ENCODE measurements at regions not wholly inside any gene's neighbourhood (a gene's known extent, or its start where the extent isn't known, plus 50 kb on each side); places are given as distances from the start of the nearest gene placed in this dataset.

- ATAC-seq: no peak
- Mint-ChIP-seq H3K27ac (no peak overlapping the region), H3K36me3 (no peaks in the 10 kb centered on the region), H3K9me3 (peaks cover 0 to 5% of the 10 kb centered on the region in 2 donors)
- DNase-seq (ENCODE audit: low spot score in 2 of 2): no peak
Measured at GRCh38 chr3:148612278-148612677, 85.4 kb upstream of the AGTR1 start.

DNA sequence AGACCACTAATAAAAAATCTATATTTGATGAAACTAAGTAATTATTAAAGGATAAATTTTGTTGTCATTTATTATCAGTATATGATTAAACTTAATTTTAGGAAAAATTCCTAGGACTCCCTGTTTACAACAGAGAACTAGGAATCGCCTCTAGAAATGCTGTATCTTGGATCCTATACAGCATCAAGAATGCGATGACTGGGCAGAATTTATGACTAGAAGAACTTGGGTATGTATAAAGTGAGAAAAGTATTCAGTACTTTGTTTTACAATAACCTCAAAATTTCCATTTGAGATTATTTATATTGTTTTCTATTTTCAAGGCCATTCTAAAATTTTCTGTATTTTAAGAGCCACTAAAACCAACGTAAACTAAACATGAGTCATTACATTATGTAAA is 82.3 kb upstream of the AGTR1 start:
- Mint-ChIP-seq H3K36me3 (no peaks in the 10 kb centered on the region), H3K27ac (no peak overlapping the region)
- no peak for ATAC-seq

GRCh38 chr3:148625095-148625736 is 72.5 kb upstream of the AGTR1 start:
- DNase-seq (ENCODE audit: low spot score in 2 of 2) (no peak), ATAC-seq (no peak)
- H3K36me3 Mint-ChIP-seq: peaks cover 0 to 6% of the 10 kb centered on the region in 2 donors
- H3K9me3 Mint-ChIP-seq: peaks cover 4 to 15% of the 10 kb centered on the region in 2 donors
- no peak overlapping the region for H3K27ac Mint-ChIP-seq

More for the DNA sequence above, 82.3 kb upstream of the AGTR1 start:
- H3K9me3 Mint-ChIP-seq: peaks cover 0 to 12% of the 10 kb centered on the region in 2 donors
- no peak for DNase-seq (ENCODE audit: low spot score in 2 of 2)

DNA sequence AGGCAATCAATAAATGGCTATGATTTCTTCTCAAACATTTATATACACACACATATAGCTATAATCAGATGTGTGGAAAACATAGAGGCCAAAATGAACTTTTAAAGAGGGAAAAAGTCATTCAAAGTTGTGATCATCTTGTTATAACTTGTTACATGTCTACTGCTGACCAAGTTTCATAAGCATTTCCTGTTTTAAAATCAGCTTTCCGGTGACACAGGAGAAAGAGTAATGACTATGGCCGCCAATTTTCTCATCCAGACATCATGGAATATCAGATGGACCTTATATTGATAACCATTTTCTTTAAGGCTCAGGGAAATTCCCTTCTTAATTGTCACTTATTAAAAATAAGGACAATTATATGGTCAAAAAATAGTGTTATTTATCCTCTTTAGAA is 71.7 kb upstream of the AGTR1 start:
- H3K9me3 Mint-ChIP-seq: peaks cover 4 to 15% of the 10 kb centered on the region in 2 donors
- peaks cover 0 to 6% of the 10 kb centered on the region in 2 donors for H3K36me3 Mint-ChIP-seq
- H3K27ac Mint-ChIP-seq: no peak overlapping the region
- DNase-seq (ENCODE audit: low spot score in 2 of 2): no peak
- no peak for ATAC-seq

- H3K27ac Mint-ChIP-seq: no peak overlapping the region
- no peak for ATAC-seq
- DNase-seq (ENCODE audit: low spot score in 2 of 2): no peak
- peaks cover 14 to 32% of the 10 kb centered on the region in 2 donors for H3K9me3 Mint-ChIP-seq
- peaks cover 0 to 13% of the 10 kb centered on the region in 2 donors for H3K36me3 Mint-ChIP-seq
Measured at GRCh38 chr3:148629006-148629405, 68.7 kb upstream of the AGTR1 start.

DNA sequence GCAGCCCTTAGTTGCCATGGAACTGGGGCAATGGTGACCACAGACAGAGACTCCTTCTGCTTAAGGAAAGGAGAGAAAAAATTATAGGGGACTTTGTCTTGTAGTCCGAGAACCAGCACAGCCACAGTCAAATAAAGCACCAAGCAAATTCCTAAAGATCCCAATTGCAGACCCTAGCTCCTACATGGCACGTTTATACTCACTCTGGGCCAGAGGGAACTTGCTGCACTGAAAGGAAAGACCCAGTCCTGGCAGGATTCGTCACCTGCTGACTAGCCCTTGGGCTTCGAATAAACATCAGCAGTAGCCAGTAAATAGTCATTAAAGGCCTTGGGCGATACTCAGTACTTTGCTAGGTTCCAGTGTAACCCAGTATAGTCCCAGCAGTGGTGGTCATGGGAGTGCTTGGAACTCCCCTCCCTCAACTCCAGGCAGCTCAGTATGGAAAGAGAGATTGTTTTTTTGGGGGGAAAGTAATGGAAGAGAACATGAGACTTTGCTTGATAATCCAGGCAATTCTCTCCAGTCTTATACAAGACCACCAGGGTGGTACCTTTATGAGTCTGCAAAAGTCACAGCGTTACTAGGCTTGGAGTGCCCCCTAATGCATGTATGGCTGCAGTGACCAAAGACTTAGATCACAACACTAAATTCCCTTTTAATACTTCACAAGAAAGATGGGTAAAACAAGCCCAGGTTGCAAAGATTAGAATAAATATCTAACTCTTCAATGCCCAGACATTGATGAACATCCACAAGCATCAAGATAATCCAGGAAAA is 66.4 kb upstream of the AGTR1 start:
- Mint-ChIP-seq H3K9me3 (peaks cover 14 to 39% of the 10 kb centered on the region in 2 donors), H3K36me3 (peaks cover 0 to 13% of the 10 kb centered on the region in 2 donors), H3K27ac (no peak overlapping the region)
- ATAC-seq: no peak
- no peak for DNase-seq (ENCODE audit: low spot score in 2 of 2)

GRCh38 chr3:148641722-148642121 is 56.0 kb upstream of the AGTR1 start:
- ATAC-seq: no peak
- no peak overlapping the region for H3K27ac Mint-ChIP-seq
- H3K36me3 Mint-ChIP-seq: no peaks in the 10 kb centered on the region

DNA sequence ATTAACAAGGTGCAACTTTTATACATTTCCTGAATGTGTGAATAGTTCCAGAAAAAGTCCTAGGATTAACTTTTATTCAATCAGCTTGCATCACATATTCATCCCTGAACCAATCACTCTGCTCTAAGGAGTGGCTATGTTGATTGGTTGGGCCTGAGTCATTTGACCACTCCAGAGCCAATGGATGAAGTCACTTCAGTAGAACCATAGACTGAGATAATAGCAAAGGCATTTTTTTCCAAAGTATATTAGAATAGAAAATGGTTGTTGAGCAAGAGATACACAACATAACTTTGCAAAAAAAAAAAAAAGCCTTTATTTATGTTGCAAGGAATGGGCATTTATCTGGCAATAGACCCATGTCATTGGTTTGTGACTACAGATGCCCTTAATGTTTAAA is 55.5 kb upstream of the AGTR1 start:
- H3K9me3 Mint-ChIP-seq: no peaks in the 10 kb centered on the region
- no peak for ATAC-seq
- no peak for DNase-seq (ENCODE audit: low spot score in 2 of 2)
- H3K36me3 Mint-ChIP-seq: no peaks in the 10 kb centered on the region
- no peak overlapping the region for H3K27ac Mint-ChIP-seq

More at GRCh38 chr3:148641722-148642121, 56.0 kb upstream of the AGTR1 start:
- H3K9me3 Mint-ChIP-seq: no peaks in the 10 kb centered on the region
- DNase-seq (ENCODE audit: low spot score in 2 of 2): no peak

DNA sequence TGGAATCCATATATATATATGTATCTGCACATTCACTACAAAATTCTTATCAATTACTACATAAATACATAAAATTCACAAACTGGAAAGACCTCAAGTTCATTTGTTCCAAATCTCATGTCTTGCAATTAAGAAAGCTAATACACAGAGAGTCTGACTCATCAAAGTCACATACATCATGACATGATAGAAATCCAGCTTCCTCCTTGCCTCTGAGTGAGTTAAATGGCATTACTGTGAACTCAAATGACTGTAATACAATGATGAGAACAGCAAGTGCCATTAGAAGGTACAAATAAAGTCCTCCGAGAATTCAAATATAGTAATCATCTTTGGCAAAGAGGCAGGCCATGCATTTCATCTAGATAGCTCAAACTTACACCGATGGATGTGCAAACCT is 55.1 kb upstream of the AGTR1 start:
- Mint-ChIP-seq H3K27ac (no peak overlapping the region), H3K36me3 (no peaks in the 10 kb centered on the region), H3K9me3 (no peaks in the 10 kb centered on the region)
- DNase-seq (ENCODE audit: low spot score in 2 of 2) (no peak), ATAC-seq (no peak)

DNA sequence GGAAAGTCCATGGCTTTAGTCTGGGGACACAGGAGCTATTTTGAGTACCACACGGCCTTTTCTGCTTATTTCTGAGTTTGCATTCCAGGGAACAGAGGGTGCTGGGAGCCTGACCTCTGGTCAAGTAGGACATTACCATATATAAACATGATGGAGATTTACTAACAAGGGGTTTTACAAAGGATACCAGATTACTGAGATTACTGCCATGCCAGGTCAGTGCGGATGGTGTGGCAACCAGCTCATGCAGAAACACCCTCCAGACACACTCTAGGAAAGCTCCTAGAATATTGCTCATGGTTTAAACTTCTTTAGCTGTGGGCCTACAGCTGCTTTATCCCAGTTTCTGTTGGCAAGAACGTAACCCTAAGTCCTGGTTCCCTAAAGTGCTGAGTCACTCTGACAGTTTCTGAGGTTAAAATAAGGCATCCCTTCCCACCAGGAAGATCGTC is 54.3 kb upstream of the AGTR1 start:
- no peaks in the 10 kb centered on the region for H3K9me3 Mint-ChIP-seq
- DNase-seq (ENCODE audit: low spot score in 2 of 2) (no peak), ATAC-seq (no peak)
- H3K27ac Mint-ChIP-seq: no peak overlapping the region
- no peaks in the 10 kb centered on the region for H3K36me3 Mint-ChIP-seq

GRCh38 chr3:148646126-148646665 is 51.5 kb upstream of the AGTR1 start:
- DNase-seq (ENCODE audit: low spot score in 2 of 2): no peak
- Mint-ChIP-seq H3K36me3 (no peaks in the 10 kb centered on the region), H3K27ac (no peak overlapping the region), H3K9me3 (no peaks in the 10 kb centered on the region)
- ATAC-seq: no peak
